ENCODE measurements at regions not wholly inside any gene's neighbourhood (a gene's known extent, or its start where the extent isn't known, plus 50 kb on each side); places are given as distances from the start of the nearest gene placed in this dataset.

- H3K9me3 Mint-ChIP-seq (ENCODE audit: insufficient read depth), result peaks cover 57% of the 10 kb centered on the region
- no peaks in the 10 kb centered on the region for H3K27me3 Mint-ChIP-seq (ENCODE audit: low read depth)
- H3K36me3 Mint-ChIP-seq (ENCODE audit: low read depth), result peaks cover 3% of the 10 kb centered on the region
- no peaks in the 10 kb centered on the region for H3K4me1 Mint-ChIP-seq (ENCODE audit: low read depth)
- no peak overlapping the region for H3K4me3 Mint-ChIP-seq
- H3K27ac Mint-ChIP-seq, result no peak overlapping the region
- ChIA-PET CTCF (no interaction called here), POLR2A (no interaction called here)
- no peak for DNase-seq
- no peak for ATAC-seq
These were observed 1471.7 kb downstream of the UQCRFS1 start for GRCh38 chr19:27741236-27741635.

GRCh38 chr19:27740396-27740795 lies 1472.6 kb downstream of the UQCRFS1 start:
- no peak overlapping the region for H3K27ac Mint-ChIP-seq
- H3K36me3 Mint-ChIP-seq (ENCODE audit: low read depth), result peaks cover 5% of the 10 kb centered on the region
- DNase-seq (no peak), ATAC-seq (no peak)
- CTCF ChIA-PET, result no interaction called here
- POLR2A ChIA-PET, result no interaction called here
- H3K9me3 Mint-ChIP-seq (ENCODE audit: insufficient read depth), result peaks cover 65% of the 10 kb centered on the region
- no peaks in the 10 kb centered on the region for H3K27me3 Mint-ChIP-seq (ENCODE audit: low read depth)
- H3K4me1 Mint-ChIP-seq (ENCODE audit: low read depth), result no peaks in the 10 kb centered on the region
- H3K4me3 Mint-ChIP-seq, result no peak overlapping the region

GRCh38 chr19:27738569-27739193 lies 1474.3 kb downstream of the UQCRFS1 start:
- CTCF ChIA-PET, result no interaction called here
- no peak for ATAC-seq
- Mint-ChIP-seq H3K9me3 (ENCODE audit: insufficient read depth) (peaks cover 76% of the 10 kb centered on the region), H3K4me3 (no peak overlapping the region), H3K27me3 (ENCODE audit: low read depth) (no peaks in the 10 kb centered on the region), H3K27ac (no peak overlapping the region), H3K36me3 (ENCODE audit: low read depth) (peaks cover 7% of the 10 kb centered on the region), H3K4me1 (ENCODE audit: low read depth) (no peaks in the 10 kb centered on the region)
- DNase-seq, result no peak
- POLR2A ChIA-PET, result no interaction called here

- POLR2A ChIA-PET, result no interaction called here
- Mint-ChIP-seq H3K4me3 (no peak overlapping the region), H3K36me3 (ENCODE audit: low read depth) (peaks cover 4% of the 10 kb centered on the region), H3K27me3 (ENCODE audit: low read depth) (no peaks in the 10 kb centered on the region), H3K9me3 (ENCODE audit: insufficient read depth) (peaks cover 71% of the 10 kb centered on the region), H3K27ac (no peak overlapping the region), H3K4me1 (ENCODE audit: low read depth) (no peaks in the 10 kb centered on the region)
- no peak for DNase-seq
- CTCF ChIA-PET, result no interaction called here
- ATAC-seq, result no peak
These were observed 1476.7 kb downstream of the UQCRFS1 start for GRCh38 chr19:27736225-27736624.

DNA sequence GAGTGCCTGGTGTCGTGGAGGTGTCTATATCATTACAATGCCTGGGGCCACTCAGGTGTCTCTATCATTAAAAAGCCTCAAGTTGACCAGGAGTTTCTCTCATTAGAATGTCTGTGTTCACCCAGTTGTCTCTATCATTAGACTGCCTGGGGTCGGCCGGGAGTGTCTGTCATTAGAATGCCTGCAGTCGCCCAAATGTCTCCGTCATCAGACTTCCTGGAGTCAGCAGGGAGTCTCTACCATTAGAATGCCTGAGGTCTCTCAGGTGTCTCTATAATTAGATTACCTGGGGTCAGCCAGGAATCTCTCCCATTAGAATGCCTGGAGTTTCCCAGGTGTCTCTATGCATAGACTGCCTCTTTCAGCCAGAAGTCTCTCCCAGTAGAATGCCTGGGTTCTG lies 1477.6 kb downstream of the UQCRFS1 start:
- ATAC-seq (no peak), DNase-seq (no peak)
- Mint-ChIP-seq H3K36me3 (ENCODE audit: low read depth) (peaks cover 4% of the 10 kb centered on the region), H3K9me3 (ENCODE audit: insufficient read depth) (peaks cover 65% of the 10 kb centered on the region), H3K27me3 (ENCODE audit: low read depth) (no peaks in the 10 kb centered on the region), H3K4me3 (no peak overlapping the region), H3K27ac (no peak overlapping the region), H3K4me1 (ENCODE audit: low read depth) (no peaks in the 10 kb centered on the region)
- ChIA-PET POLR2A (no interaction called here), CTCF (no interaction called here)

- H3K36me3 Mint-ChIP-seq (ENCODE audit: low read depth), result peaks cover 4% of the 10 kb centered on the region
- DNase-seq (no peak), ATAC-seq (no peak)
- POLR2A ChIA-PET, result no interaction called here
- no peaks in the 10 kb centered on the region for H3K4me1 Mint-ChIP-seq (ENCODE audit: low read depth)
- peaks cover 58% of the 10 kb centered on the region for H3K9me3 Mint-ChIP-seq (ENCODE audit: insufficient read depth)
- H3K27ac Mint-ChIP-seq, result no peak overlapping the region
- H3K4me3 Mint-ChIP-seq, result no peak overlapping the region
- no peaks in the 10 kb centered on the region for H3K27me3 Mint-ChIP-seq (ENCODE audit: low read depth)
- CTCF ChIA-PET, result no interaction called here
These were observed 1478.3 kb downstream of the UQCRFS1 start for GRCh38 chr19:27734496-27735220.

DNA sequence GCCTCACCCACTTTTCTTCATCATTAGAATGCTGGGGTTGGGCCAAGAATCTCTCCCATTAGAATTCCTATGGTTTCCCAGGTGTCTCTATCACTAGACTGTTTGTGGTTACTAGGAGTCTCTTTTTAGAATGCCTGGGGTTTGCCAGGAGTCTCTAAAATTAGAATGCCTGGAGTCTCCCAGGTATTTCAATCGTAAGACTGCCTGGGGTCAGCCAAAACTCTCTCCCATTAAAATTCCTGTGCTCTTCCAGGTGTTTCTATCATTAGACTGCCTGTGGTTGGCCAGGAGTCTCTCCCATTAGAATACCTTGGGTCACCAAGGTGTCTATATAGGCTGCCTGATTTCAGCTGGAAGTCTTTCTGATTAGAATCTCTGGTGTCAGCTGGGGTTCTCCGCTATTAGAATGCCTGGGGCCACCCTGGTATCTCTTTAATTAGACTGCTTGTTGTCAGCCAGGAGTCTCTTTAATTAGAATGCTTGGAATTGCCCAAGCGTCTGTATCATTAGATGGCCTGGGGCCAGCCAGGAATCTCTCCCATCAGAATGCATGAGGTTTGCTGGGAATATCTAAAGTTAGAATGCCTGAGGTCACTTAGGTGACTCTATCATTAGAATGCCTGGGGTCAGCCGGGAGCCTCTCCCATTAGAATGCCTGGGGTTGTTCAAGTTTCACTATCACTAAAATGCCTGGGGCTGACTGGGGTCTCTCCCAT lies 1479.2 kb downstream of the UQCRFS1 start:
- H3K4me3 Mint-ChIP-seq, result no peak overlapping the region
- no peaks in the 10 kb centered on the region for H3K4me1 Mint-ChIP-seq (ENCODE audit: low read depth)
- ChIA-PET CTCF (no interaction called here), POLR2A (no interaction called here)
- no peak overlapping the region for H3K27ac Mint-ChIP-seq
- peaks cover 50% of the 10 kb centered on the region for H3K9me3 Mint-ChIP-seq (ENCODE audit: insufficient read depth)
- no peak for DNase-seq
- H3K36me3 Mint-ChIP-seq (ENCODE audit: low read depth), result peaks cover 4% of the 10 kb centered on the region
- ATAC-seq, result no peak
- no peaks in the 10 kb centered on the region for H3K27me3 Mint-ChIP-seq (ENCODE audit: low read depth)

- H3K9me3 Mint-ChIP-seq (ENCODE audit: insufficient read depth), result peaks cover 23% of the 10 kb centered on the region
- no peaks in the 10 kb centered on the region for H3K36me3 Mint-ChIP-seq (ENCODE audit: low read depth)
- DNase-seq, result no peak
- ATAC-seq, result no peak
- H3K27ac Mint-ChIP-seq, result no peak overlapping the region
- no peaks in the 10 kb centered on the region for H3K4me1 Mint-ChIP-seq (ENCODE audit: low read depth)
- H3K4me3 Mint-ChIP-seq, result no peak overlapping the region
- no peaks in the 10 kb centered on the region for H3K27me3 Mint-ChIP-seq (ENCODE audit: low read depth)
- POLR2A ChIA-PET, result interaction anchor here (0.7 kb wide), 1 partner anchor 20 kb away, joined by 3 read pairs; no protein-coding TSS in a partner anchor
- CTCF ChIA-PET, result no interaction called here
These were observed 1483.6 kb downstream of the UQCRFS1 start for GRCh38 chr19:27729332-27729731.

- ChIA-PET CTCF (no interaction called here), POLR2A (no interaction called here)
- DNase-seq (no peak), ATAC-seq (no peak)
- H3K27me3 Mint-ChIP-seq (ENCODE audit: low read depth), result no peaks in the 10 kb centered on the region
- H3K4me3 Mint-ChIP-seq, result no peak overlapping the region
- H3K9me3 Mint-ChIP-seq (ENCODE audit: insufficient read depth), result peaks cover 55% of the 10 kb centered on the region
- H3K4me1 Mint-ChIP-seq (ENCODE audit: low read depth), result no peaks in the 10 kb centered on the region
- no peak overlapping the region for H3K27ac Mint-ChIP-seq
- H3K36me3 Mint-ChIP-seq (ENCODE audit: low read depth), result no peaks in the 10 kb centered on the region
These were observed 1490.3 kb downstream of the UQCRFS1 start for GRCh38 chr19:27722625-27723024.

- peaks cover 69% of the 10 kb centered on the region for H3K9me3 Mint-ChIP-seq (ENCODE audit: insufficient read depth)
- ATAC-seq (no peak), DNase-seq (no peak)
- H3K27me3 Mint-ChIP-seq (ENCODE audit: low read depth), result no peaks in the 10 kb centered on the region
- no peaks in the 10 kb centered on the region for H3K36me3 Mint-ChIP-seq (ENCODE audit: low read depth)
- ChIA-PET CTCF (no interaction called here), POLR2A (no interaction called here)
- no peak overlapping the region for H3K27ac Mint-ChIP-seq
- H3K4me1 Mint-ChIP-seq (ENCODE audit: low read depth), result no peaks in the 10 kb centered on the region
- no peak overlapping the region for H3K4me3 Mint-ChIP-seq
These were observed 1492.8 kb downstream of the UQCRFS1 start for GRCh38 chr19:27720155-27720554.

DNA sequence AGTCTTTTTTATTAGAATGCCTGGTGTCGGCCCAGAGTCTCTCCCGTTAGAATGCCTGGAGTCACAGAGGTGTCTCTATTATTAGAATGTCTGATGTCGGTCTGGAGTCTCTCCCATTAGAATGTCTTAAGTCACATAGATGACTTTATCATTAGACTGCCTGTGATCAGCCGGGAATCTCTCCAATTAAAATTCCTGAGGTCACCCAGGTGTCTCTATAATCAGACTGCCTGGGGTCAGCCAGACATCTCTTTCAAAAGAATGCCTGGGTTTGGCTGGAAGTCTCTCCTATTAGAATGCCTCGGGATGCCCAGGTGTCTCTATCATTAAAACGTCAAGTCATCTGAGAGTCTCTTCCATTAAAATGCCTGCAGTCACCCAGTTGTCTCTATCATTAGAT lies 1493.9 kb downstream of the UQCRFS1 start:
- DNase-seq, result no peak
- no peaks in the 10 kb centered on the region for H3K27me3 Mint-ChIP-seq (ENCODE audit: low read depth)
- POLR2A ChIA-PET, result no interaction called here
- peaks cover 78% of the 10 kb centered on the region for H3K9me3 Mint-ChIP-seq (ENCODE audit: insufficient read depth)
- no peaks in the 10 kb centered on the region for H3K36me3 Mint-ChIP-seq (ENCODE audit: low read depth)
- no peak for ATAC-seq
- no peaks in the 10 kb centered on the region for H3K4me1 Mint-ChIP-seq (ENCODE audit: low read depth)
- CTCF ChIA-PET, result no interaction called here
- no peak overlapping the region for H3K4me3 Mint-ChIP-seq
- H3K27ac Mint-ChIP-seq, result no peak overlapping the region

DNA sequence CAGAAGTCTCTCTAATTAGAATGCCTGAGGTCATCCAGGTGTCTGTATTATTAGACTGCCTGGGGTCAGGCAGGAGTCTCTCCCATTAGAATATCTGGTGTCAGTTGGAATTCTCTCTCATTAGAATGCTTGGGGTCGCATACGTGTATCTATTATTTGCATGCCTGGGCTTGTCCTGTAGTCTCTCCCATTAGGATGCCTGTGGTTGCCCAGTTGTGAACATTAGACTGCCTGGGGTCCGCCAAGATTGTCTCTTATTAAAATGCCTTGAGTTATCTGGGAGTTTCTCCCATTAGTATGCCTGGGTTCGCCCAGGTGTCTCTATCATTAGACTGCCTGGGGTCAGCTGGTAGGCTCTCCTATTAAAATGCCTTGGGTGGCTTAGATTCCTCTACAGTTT lies 1494.7 kb downstream of the UQCRFS1 start:
- H3K27ac Mint-ChIP-seq, result no peak overlapping the region
- no peaks in the 10 kb centered on the region for H3K4me1 Mint-ChIP-seq (ENCODE audit: low read depth)
- DNase-seq, result no peak
- no peak overlapping the region for H3K4me3 Mint-ChIP-seq
- H3K27me3 Mint-ChIP-seq (ENCODE audit: low read depth), result no peaks in the 10 kb centered on the region
- ChIA-PET POLR2A (no interaction called here), CTCF (no interaction called here)
- no peak for ATAC-seq
- H3K36me3 Mint-ChIP-seq (ENCODE audit: low read depth), result no peaks in the 10 kb centered on the region
- H3K9me3 Mint-ChIP-seq (ENCODE audit: insufficient read depth), result peaks cover 77% of the 10 kb centered on the region

All from activated CD8-positive, alpha-beta T cell treated with anti-CD3 and anti-CD28 coated beads, Interleukin-2, amount 10 ng/mL, durations not matched to agents 7 days and 5 days (primary cell).